ENCODE measurements at regions not wholly inside any gene's neighbourhood (a gene's known extent, or its start where the extent isn't known, plus 50 kb on each side); places are given as distances from the start of the nearest gene placed in this dataset.

DNA sequence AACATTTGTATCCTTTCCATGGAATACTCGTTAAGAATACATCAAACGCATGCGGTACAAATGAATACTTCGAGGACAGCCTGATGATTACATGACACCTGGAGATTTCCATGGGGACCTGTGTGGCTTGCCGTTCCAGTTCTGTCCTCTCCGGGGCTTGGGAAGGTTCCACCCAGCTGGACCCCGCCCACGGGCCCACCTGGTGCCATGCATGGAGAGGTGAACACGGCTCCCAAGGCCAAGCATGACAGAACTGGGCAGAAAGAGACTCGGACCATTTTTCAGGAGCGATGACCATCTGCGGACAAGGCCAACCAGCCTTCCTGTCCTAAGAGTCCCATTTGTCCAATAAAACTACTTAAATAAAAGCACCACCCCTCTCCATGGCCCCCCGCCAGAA lies 80.1 kb downstream of the TEX36 start:
- TF ChIP-seq SIX5 (IDR thresholded peaks at IDR 0.05; ENCODE audit: low read depth, low read length, severe bottlenecking) = no peak
- TF ChIP-seq, protein P1, sequence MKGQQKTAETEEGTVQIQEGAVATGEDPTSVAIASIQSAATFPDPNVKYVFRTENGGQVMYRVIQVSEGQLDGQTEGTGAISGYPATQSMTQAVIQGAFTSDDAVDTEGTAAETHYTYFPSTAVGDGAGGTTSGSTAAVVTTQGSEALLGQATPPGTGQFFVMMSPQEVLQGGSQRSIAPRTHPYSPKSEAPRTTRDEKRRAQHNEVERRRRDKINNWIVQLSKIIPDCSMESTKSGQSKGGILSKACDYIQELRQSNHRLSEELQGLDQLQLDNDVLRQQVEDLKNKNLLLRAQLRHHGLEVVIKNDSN (IDR thresholded peaks at IDR 0.05; ENCODE audit: borderline replicate concordance, extremely low read length, insufficient read depth, low read depth, low read length) = no peak
- TF ChIP-seq PRDM15 (CRISPR knock-in tag; IDR thresholded peaks at IDR 0.05) = no peak
- no peak for TF ChIP-seq NR2C1 (IDR thresholded peaks at IDR 0.05)
- TF ChIP-seq NKRF (conservative IDR thresholded peaks at IDR 0.05) = no peak
- Histone ChIP-seq H2AFZ (ENCODE audit: control insufficient read depth, low read depth, low read length) (no peak overlapping the region), H3K79me2 (ENCODE audit: control insufficient read depth, insufficient read depth, low read length) (no peaks in the 10 kb centered on the region), H3K4me3 (no peak overlapping the region), H3K9ac (ENCODE audit: control insufficient read depth, insufficient read depth, low read length) (no peak overlapping the region), H3K27ac (ENCODE audit: control insufficient read depth, insufficient read depth) (no peak overlapping the region), H3K9me3 (replicated peaks; ENCODE audit: control insufficient read depth, insufficient read depth, low read length) (no peaks in the 10 kb centered on the region), H3K36me3 (ENCODE audit: control insufficient read depth in 2 of 2, insufficient read depth in 2 of 2, low read length in 1 of 2) (no peaks in the 10 kb centered on the region), H3K27me3 (replicated peaks in 1 of 2; ENCODE audit: control insufficient read depth in 2 of 2, insufficient read depth in 2 of 2, low read length in 1 of 2) (no peaks in the 10 kb centered on the region), H3K4me1 (ENCODE audit: control insufficient read depth, insufficient read depth, low read length) (no peaks in the 10 kb centered on the region), H4K20me1 (ENCODE audit: control insufficient read depth, insufficient read depth) (no peaks in the 10 kb centered on the region), H3K4me2 (ENCODE audit: control insufficient read depth, insufficient read depth) (no peak overlapping the region)
- no TSS peak for BruUV-seq (replicated peaks)
- 41% methylated on average over 13 of the region's 13 CpGs for WGBS (ENCODE audit: insufficient coverage, insufficient replicate concordance, low lambda C conversion rate, missing lambda C conversion rate)
- intact Hi-C loops (cut with micrococcal nuclease; ENCODE audit: unreplicated experiment) = no loop called here
- POLR2A ChIA-PET = no interaction called here
- FAIRE-seq = no peak
- no peak for ATAC-seq
- SMC1A ChIA-PET (ENCODE audit: uncharacterized antibody, unreplicated experiment) = no interaction called here
- in situ Hi-C loops (cut with MboI) = no loop called here
- RAD21 ChIA-PET (ENCODE audit: unreplicated experiment) = no interaction called here
- CTCF ChIA-PET = no interaction called here
- DNase-seq (ENCODE audit: low read depth, low spot score) = no peak
